SK-N-SH treated with all-trans-retinoic acid at 6 μM for 48 hours (cell line): ENCODE measurements at regions not wholly inside any gene's neighbourhood (a gene's known extent, or its start where the extent isn't known, plus 50 kb on each side); places are given as distances from the start of the nearest gene placed in this dataset.

Source experiments
- ARNTL ChIP-seq: fragments of 450-650 bp; formaldehyde crosslinking; IDR thresholded peaks from 2 replicates; pipeline ENCODE4 v1.5.0; 2020; ENCODE audit warnings: low read depth, mild to moderate bottlenecking, moderate library complexity, borderline replicate concordance
- CSDC2 ChIP-seq: fragments of 250-450 bp; sonication (Bioruptor Pico); IDR thresholded peaks from 2 replicates; pipeline ENCODE4 v1.5.0; 2020; ENCODE audit warnings: mild to moderate bottlenecking, moderate library complexity
- ESRRG ChIP-seq: fragments of 250-450 bp; sonication (Bioruptor Pico); IDR thresholded peaks from 2 replicates; pipeline ENCODE4 v1.6.1; 2021; ENCODE audit warnings: mild to moderate bottlenecking
- GLIS3 ChIP-seq: fragments of 250-450 bp; sonication (Bioruptor Pico); IDR thresholded peaks from 2 replicates; pipeline ENCODE4 v1.5.0; 2020; ENCODE audit warnings: mild to moderate bottlenecking, moderate library complexity
- ISL1 ChIP-seq: fragments of 250-450 bp; sonication (Bioruptor Pico); IDR thresholded peaks from 2 replicates; pipeline ENCODE4 v2.1.2; 2022; ENCODE audit warnings: mild to moderate bottlenecking, moderate library complexity
- RARB ChIP-seq: fragments of 250-450 bp; sonication (Bioruptor Pico); IDR thresholded peaks from 2 replicates; pipeline ENCODE4 v1.8.0; 2021; ENCODE audit warnings: mild to moderate bottlenecking, moderate library complexity
- SNAI2 ChIP-seq: fragments of 250-450 bp; sonication (Bioruptor Pico); IDR thresholded peaks from 2 replicates; pipeline ENCODE4 v1.5.0; 2020; ENCODE audit warnings: mild to moderate bottlenecking, moderate library complexity
- TCF4 ChIP-seq: fragments of 250-450 bp; sonication (Bioruptor Pico); IDR thresholded peaks from 2 replicates; pipeline ENCODE4 v1.8.0; 2021; ENCODE audit warnings: mild to moderate bottlenecking, moderate library complexity, borderline replicate concordance
- ZFP3 ChIP-seq: fragments of 250-450 bp; sonication (Bioruptor Pico); IDR thresholded peaks from 2 replicates; pipeline ENCODE4 v1.5.0; 2020; ENCODE audit warnings: mild to moderate bottlenecking, moderate library complexity
- ZNF565 ChIP-seq: fragments of 450-650 bp; formaldehyde crosslinking; conservative IDR thresholded peaks from 2 replicates; pipeline ENCODE4 v1.5.0; 2020; ENCODE audit warnings: low read depth, mild to moderate bottlenecking, moderate library complexity
- TF ChIP-seq, protein P1 (sequence below): fragments of 250-450 bp; sonication (Bioruptor Pico); IDR thresholded peaks from 2 replicates; pipeline ENCODE4 v1.5.1; 2021; ENCODE audit warnings: mild to moderate bottlenecking, moderate library complexity
- TF ChIP-seq, protein P2 (sequence below): fragments of 250-450 bp; sonication (Bioruptor Pico); IDR thresholded peaks from 2 replicates; pipeline ENCODE4 v1.8.0; 2020; ENCODE audit warnings: mild to moderate bottlenecking, moderate library complexity, borderline replicate concordance
- TF ChIP-seq, protein P3 (sequence below): fragments of 250-450 bp; sonication (Bioruptor Pico); IDR thresholded peaks from 2 replicates; pipeline ENCODE4 v1.5.1; 2020; ENCODE audit warnings: low read depth, mild to moderate bottlenecking, moderate library complexity

DNA sequence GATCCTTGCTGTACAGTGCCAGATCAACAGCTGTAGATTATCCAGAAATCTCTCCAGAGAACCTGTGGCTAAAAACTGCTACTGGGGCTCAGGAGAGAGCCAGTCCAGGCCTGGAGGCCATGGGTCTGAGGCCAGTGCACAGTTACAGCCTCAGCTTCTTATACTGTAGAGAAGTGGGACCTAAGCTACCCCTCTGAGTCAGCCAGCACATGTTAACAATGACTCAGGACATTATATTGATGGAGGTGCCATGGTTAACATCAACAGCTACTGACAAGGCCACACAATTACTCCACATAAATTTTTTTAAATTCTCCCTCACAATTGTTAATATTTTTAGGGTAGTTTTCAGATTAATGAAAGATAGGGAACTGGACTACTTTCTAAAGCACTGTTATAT is 138.5 kb downstream of the RBM26 start:
- no peak for TF ChIP-seq TCF4 (CRISPR knock-in tag)
- TF ChIP-seq, protein P1, sequence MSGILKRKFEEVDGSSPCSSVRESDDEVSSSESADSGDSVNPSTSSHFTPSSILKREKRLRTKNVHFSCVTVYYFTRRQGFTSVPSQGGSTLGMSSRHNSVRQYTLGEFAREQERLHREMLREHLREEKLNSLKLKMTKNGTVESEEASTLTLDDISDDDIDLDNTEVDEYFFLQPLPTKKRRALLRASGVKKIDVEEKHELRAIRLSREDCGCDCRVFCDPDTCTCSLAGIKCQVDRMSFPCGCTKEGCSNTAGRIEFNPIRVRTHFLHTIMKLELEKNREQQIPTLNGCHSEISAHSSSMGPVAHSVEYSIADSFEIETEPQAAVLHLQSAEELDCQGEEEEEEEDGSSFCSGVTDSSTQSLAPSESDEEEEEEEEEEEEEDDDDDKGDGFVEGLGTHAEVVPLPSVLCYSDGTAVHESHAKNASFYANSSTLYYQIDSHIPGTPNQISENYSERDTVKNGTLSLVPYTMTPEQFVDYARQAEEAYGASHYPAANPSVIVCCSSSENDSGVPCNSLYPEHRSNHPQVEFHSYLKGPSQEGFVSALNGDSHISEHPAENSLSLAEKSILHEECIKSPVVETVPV (CRISPR knock-in tag), result no peak
- no peak for TF ChIP-seq ESRRG (CRISPR knock-in tag)
- TF ChIP-seq CSDC2, result no peak
- TF ChIP-seq ZFP3 (CRISPR knock-in tag), result no peak
- TF ChIP-seq GLIS3, result no peak
- no peak for TF ChIP-seq ZNF565 (CRISPR knock-in tag)
- TF ChIP-seq RARB (CRISPR knock-in tag), result no peak
- no peak for TF ChIP-seq ARNTL
- TF ChIP-seq, protein P2, sequence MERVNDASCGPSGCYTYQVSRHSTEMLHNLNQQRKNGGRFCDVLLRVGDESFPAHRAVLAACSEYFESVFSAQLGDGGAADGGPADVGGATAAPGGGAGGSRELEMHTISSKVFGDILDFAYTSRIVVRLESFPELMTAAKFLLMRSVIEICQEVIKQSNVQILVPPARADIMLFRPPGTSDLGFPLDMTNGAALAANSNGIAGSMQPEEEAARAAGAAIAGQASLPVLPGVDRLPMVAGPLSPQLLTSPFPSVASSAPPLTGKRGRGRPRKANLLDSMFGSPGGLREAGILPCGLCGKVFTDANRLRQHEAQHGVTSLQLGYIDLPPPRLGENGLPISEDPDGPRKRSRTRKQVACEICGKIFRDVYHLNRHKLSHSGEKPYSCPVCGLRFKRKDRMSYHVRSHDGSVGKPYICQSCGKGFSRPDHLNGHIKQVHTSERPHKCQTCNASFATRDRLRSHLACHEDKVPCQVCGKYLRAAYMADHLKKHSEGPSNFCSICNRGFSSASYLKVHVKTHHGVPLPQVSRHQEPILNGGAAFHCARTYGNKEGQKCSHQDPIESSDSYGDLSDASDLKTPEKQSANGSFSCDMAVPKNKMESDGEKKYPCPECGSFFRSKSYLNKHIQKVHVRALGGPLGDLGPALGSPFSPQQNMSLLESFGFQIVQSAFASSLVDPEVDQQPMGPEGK (CRISPR knock-in tag), result no peak
- TF ChIP-seq, protein P3, sequence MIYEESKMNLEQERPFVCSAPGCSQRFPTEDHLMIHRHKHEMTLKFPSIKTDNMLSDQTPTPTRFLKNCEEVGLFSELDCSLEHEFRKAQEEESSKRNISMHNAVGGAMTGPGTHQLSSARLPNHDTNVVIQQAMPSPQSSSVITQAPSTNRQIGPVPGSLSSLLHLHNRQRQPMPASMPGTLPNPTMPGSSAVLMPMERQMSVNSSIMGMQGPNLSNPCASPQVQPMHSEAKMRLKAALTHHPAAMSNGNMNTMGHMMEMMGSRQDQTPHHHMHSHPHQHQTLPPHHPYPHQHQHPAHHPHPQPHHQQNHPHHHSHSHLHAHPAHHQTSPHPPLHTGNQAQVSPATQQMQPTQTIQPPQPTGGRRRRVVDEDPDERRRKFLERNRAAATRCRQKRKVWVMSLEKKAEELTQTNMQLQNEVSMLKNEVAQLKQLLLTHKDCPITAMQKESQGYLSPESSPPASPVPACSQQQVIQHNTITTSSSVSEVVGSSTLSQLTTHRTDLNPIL (CRISPR knock-in tag), result no peak
- no peak for TF ChIP-seq SNAI2 (CRISPR knock-in tag)
- no peak for TF ChIP-seq ISL1
